HCT116 (cell line): ENCODE measurements at regions not wholly inside any gene's neighbourhood (a gene's known extent, or its start where the extent isn't known, plus 50 kb on each side); places are given as distances from the start of the nearest gene placed in this dataset.

Experiments
- ATAC-seq: fragments of 200-7000 bp; cut with Tn5 transposase; 2 replicates; pipeline ENCODE4 v1.9.1; 2020; ENCODE audit warnings: mild to moderate bottlenecking, moderate library complexity
- BruUV-seq: library from RNA; stranded (reverse); fragments of 400-500 nt; replicated peaks from 2 replicates; lab custom pipeline; 2021; lab: Mats Ljungman, UMichigan
- CTCF ChIA-PET: fragments of 300-600 bp; sonication (Branson Sonifier 250); formaldehyde crosslinking; loops from one replicate; lab custom pipeline; 2021; ENCODE audit warnings: antibody characterized with exemption; lab: Charles Lee
- POLR2A ChIA-PET: fragments of 300-600, 350-600 bp; sonication (Branson Sonifier 250); formaldehyde crosslinking; loops from one replicate; lab custom pipeline; 2021; ENCODE audit warnings: antibody characterized with exemption; lab: Charles Lee
- RAD21 ChIA-PET, 2 experiments: fragments of 300-600 bp; sonication (Branson Sonifier 250); formaldehyde crosslinking; loops; one replicate each; lab custom pipeline; 2023; ENCODE audit warnings: low total read pairs in 2 of 2; ENCODE audit not compliant: uncharacterized antibody in 2 of 2, unreplicated experiment in 2 of 2, low non-redundant PET in 1 of 2; lab: Charles Lee
- DNase-seq: peaks from one replicate; pipeline ENCODE4 v3.0.0-alpha.2; 2010; ENCODE audit warnings: low read depth, low spot score
- H2AFZ ChIP-seq: fragments of 200-600 bp; shearing (Covaris generic), sonication (generic); 2 replicates; pipeline ENCODE4 v1.6.1; 2017; ENCODE audit warnings: low read depth, mixed run types, mixed read lengths, antibody characterized with exemption, low read length; ENCODE audit not compliant: poor library complexity, severe bottlenecking
- H3K27ac ChIP-seq: 2 replicates; pipeline ENCODE4 v1.5.1; 2012; ENCODE audit warnings: low read depth, low read length
- H3K27me3 ChIP-seq: fragments of 200-600 bp; sonication (generic); 2 replicates; pipeline ENCODE4 v1.6.1; 2016; ENCODE audit warnings: mixed run types, low read length, mixed read lengths; ENCODE audit not compliant: insufficient read depth
- H3K36me3 ChIP-seq, 2 experiments: fragments of 200-500 bp in 1 of 2; fragments of 200-600 bp in 1 of 2; sonication (Bioruptor generic) in 1 of 2; sonication (generic) in 1 of 2; 2 replicates each; pipeline versions ENCODE4 v1.5.1 to v1.6.1; 2014 to 2016; ENCODE audit warnings: low read length in 2 of 2, inconsistent platforms in 1 of 2, mixed read lengths in 1 of 2, mixed run types in 1 of 2; ENCODE audit not compliant: insufficient read depth in 2 of 2, control insufficient read depth in 1 of 2
- H3K4me1 ChIP-seq, 2 experiments: fragments of 200-600 bp in 1 of 2; sonication (generic) in 1 of 2; 2 replicates each; pipeline versions ENCODE4 v1.5.1 to v1.6.1; 2012 to 2017; ENCODE audit warnings: low read length in 2 of 2, inconsistent platforms in 1 of 2, mild to moderate bottlenecking in 1 of 2, mixed read lengths in 1 of 2, mixed run types in 1 of 2, moderate library complexity in 1 of 2; ENCODE audit not compliant: insufficient read depth in 2 of 2, control insufficient read depth in 1 of 2
- H3K4me2 ChIP-seq: fragments of 200-600 bp; sonication (generic); 2 replicates; pipeline ENCODE4 v1.6.1; 2017; ENCODE audit warnings: mixed run types, low read length, mixed read lengths
- H3K4me3 ChIP-seq, 2 experiments: fragments of 200-600 bp in 1 of 2; sonication (generic) in 1 of 2; replicated peaks in 1 of 2; 2 replicates each; pipeline ENCODE4 v1.5.1; 2011 to 2016; ENCODE audit warnings: low read length in 2 of 2, control low read depth in 1 of 2, low read depth in 1 of 2, mild to moderate bottlenecking in 1 of 2, mixed read lengths in 1 of 2, mixed run types in 1 of 2
- H3K79me2 ChIP-seq: fragments of 200-600 bp; sonication (generic); 2 replicates; pipeline ENCODE4 v1.6.1; 2017; ENCODE audit warnings: mild to moderate bottlenecking, mixed run types, low read length, moderate library complexity, mixed read lengths; ENCODE audit not compliant: insufficient read depth
- H3K9ac ChIP-seq: fragments of 200-600 bp; sonication (generic); 2 replicates; pipeline ENCODE4 v1.6.1; 2016; ENCODE audit warnings: low read length, mixed read lengths
- H3K9me2 ChIP-seq: fragments of 200-600 bp; sonication (generic), shearing (Covaris generic); 2 replicates; pipeline ENCODE4 v1.6.1; 2017; ENCODE audit warnings: mixed run types, mild to moderate bottlenecking, moderate library complexity; ENCODE audit not compliant: insufficient read depth
- H3K9me3 ChIP-seq, 2 experiments: fragments of 200-500 bp in 1 of 2; fragments of 200-600 bp in 1 of 2; sonication (Bioruptor generic) in 1 of 2; sonication (generic) in 1 of 2; 2 replicates each; pipeline ENCODE4 v1.6.1; 2014 to 2017; ENCODE audit warnings: low read length in 2 of 2, mixed read lengths in 2 of 2, inconsistent platforms in 1 of 2, low read depth in 1 of 2, mild to moderate bottlenecking in 1 of 2, mixed run types in 1 of 2, moderate library complexity in 1 of 2; ENCODE audit not compliant: control insufficient read depth in 1 of 2, insufficient read depth in 1 of 2
- H4K20me1 ChIP-seq: fragments of 200-600 bp; sonication (generic), shearing (Covaris generic); 2 replicates; pipeline ENCODE4 v1.6.1; 2017; ENCODE audit warnings: mixed run types, mild to moderate bottlenecking, moderate library complexity; ENCODE audit not compliant: insufficient read depth
- EZH2 ChIP-seq: fragments of 200-600 bp; sonication (generic); IDR thresholded peaks from 2 replicates; pipeline ENCODE4 v1.6.1; 2017; ENCODE audit warnings: antibody characterized with exemption, mixed run types
- POLR2AphosphoS5 ChIP-seq: IDR thresholded peaks from 2 replicates; pipeline ENCODE4 v1.6.1; 2011; ENCODE audit warnings: mild to moderate bottlenecking, low read depth, low read length, moderate library complexity
- RAD21 ChIP-seq: IDR thresholded peaks from 2 replicates; pipeline ENCODE4 v1.6.1; 2012; ENCODE audit warnings: low read depth, mild to moderate bottlenecking
- SP1 ChIP-seq: IDR thresholded peaks from 2 replicates; pipeline ENCODE4 v1.6.1; 2012; ENCODE audit warnings: low read depth
- TCF7L2 ChIP-seq: IDR thresholded peaks from 2 replicates; pipeline ENCODE4 v1.7.0; 2011; ENCODE audit warnings: borderline replicate concordance, inconsistent platforms; ENCODE audit not compliant: insufficient read depth, insufficient read length; ENCODE audit errors: extremely low read depth
- YY1 ChIP-seq: IDR thresholded peaks from 2 replicates; pipeline ENCODE4 v1.6.1; 2011; ENCODE audit warnings: low read length, low read depth, moderate library complexity, mild to moderate bottlenecking; ENCODE audit not compliant: insufficient replicate concordance; ENCODE audit errors: extremely low read depth
- ZNF274 ChIP-seq: fragments of 200-500 bp; sonication (Bioruptor generic); IDR thresholded peaks from 2 replicates; pipeline ENCODE4 v1.6.1; 2014; ENCODE audit warnings: mild to moderate bottlenecking, low read depth, low read length, inconsistent platforms
- intact Hi-C: fragments of 100-400 bp; cut with micrococcal nuclease; formaldehyde crosslinking; loops from 2 replicates; pipeline ENCODE4 v1.10.0; 2022
- TF ChIP-seq, protein P1 (sequence below), 3 experiments: fragments of 200-600 bp in 1 of 3; sonication (generic) in 1 of 3; IDR thresholded peaks in 2 of 3; conservative IDR thresholded peaks in 1 of 3; 2 replicates each; pipeline ENCODE4 v1.5.1; 2012 to 2017; ENCODE audit warnings: low read depth in 2 of 3, low read length in 2 of 3, antibody characterized with exemption in 1 of 3, borderline replicate concordance in 1 of 3, control low read depth in 1 of 3, mild to moderate bottlenecking in 1 of 3, mixed read lengths in 1 of 3, mixed run types in 1 of 3, moderate library complexity in 1 of 3; ENCODE audit not compliant: insufficient read depth in 1 of 3
- TF ChIP-seq, protein P2 (sequence below): IDR thresholded peaks from 2 replicates; pipeline ENCODE4 v1.6.1; 2012

- Histone ChIP-seq H3K9me2 (no peaks in the 10 kb centered on the region), H4K20me1 (no peaks in the 10 kb centered on the region), H3K9ac (no peak overlapping the region), H3K79me2 (no peaks in the 10 kb centered on the region), H3K36me3 (no peaks in the 10 kb centered on the region), H2AFZ (no peak overlapping the region), H3K4me3 (no peak overlapping the region), H3K4me2 (no peak overlapping the region), H3K9me3 (peaks cover 31 to 44% of the 10 kb centered on the region in 2 experiments; a peak in 3 of 4 replicates), H3K27me3 (no peaks in the 10 kb centered on the region), H3K27ac (no peak overlapping the region), H3K4me1 (no peaks in the 10 kb centered on the region)
- no TSS peak for BruUV-seq
- DNase-seq (no peak), ATAC-seq (no peak)
- ChIA-PET RAD21 (no interaction called here), CTCF (no interaction called here), POLR2A (no interaction called here)
- TF ChIP-seq TCF7L2 (no peak), YY1 (no peak), EZH2 (no peak), RAD21 (no peak), ZNF274 (no peak), SP1 (no peak), POLR2AphosphoS5 (no peak)
- TF ChIP-seq, protein P1, sequence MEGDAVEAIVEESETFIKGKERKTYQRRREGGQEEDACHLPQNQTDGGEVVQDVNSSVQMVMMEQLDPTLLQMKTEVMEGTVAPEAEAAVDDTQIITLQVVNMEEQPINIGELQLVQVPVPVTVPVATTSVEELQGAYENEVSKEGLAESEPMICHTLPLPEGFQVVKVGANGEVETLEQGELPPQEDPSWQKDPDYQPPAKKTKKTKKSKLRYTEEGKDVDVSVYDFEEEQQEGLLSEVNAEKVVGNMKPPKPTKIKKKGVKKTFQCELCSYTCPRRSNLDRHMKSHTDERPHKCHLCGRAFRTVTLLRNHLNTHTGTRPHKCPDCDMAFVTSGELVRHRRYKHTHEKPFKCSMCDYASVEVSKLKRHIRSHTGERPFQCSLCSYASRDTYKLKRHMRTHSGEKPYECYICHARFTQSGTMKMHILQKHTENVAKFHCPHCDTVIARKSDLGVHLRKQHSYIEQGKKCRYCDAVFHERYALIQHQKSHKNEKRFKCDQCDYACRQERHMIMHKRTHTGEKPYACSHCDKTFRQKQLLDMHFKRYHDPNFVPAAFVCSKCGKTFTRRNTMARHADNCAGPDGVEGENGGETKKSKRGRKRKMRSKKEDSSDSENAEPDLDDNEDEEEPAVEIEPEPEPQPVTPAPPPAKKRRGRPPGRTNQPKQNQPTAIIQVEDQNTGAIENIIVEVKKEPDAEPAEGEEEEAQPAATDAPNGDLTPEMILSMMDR (IDR thresholded peaks at IDR 0.05 in 2 of 3, conservative IDR thresholded peaks at IDR 0.05 in 1 of 3; ENCODE audit: borderline replicate concordance in 1 of 3, insufficient read depth in 1 of 3, low read depth in 2 of 3, low read length in 2 of 3): no peak
- TF ChIP-seq, protein P2, sequence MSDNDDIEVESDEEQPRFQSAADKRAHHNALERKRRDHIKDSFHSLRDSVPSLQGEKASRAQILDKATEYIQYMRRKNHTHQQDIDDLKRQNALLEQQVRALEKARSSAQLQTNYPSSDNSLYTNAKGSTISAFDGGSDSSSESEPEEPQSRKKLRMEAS: no peak
- intact Hi-C loops: no loop called here
These were observed 311.1 kb upstream of the MAF start for GRCh38 chr16:79911660-79912059.
